ENCODE measurements at regions not wholly inside any gene's neighbourhood (a gene's known extent, or its start where the extent isn't known, plus 50 kb on each side); places are given as distances from the start of the nearest gene placed in this dataset.
A peak's percentile ranks its signal among the peaks of the same experiment; 100 is the strongest.
"Not testable (repeated sequence)": the region's sequence is repeated elsewhere in the genome, so short reads cannot be mapped to it uniquely, and the experiment has no call there.

DNA sequence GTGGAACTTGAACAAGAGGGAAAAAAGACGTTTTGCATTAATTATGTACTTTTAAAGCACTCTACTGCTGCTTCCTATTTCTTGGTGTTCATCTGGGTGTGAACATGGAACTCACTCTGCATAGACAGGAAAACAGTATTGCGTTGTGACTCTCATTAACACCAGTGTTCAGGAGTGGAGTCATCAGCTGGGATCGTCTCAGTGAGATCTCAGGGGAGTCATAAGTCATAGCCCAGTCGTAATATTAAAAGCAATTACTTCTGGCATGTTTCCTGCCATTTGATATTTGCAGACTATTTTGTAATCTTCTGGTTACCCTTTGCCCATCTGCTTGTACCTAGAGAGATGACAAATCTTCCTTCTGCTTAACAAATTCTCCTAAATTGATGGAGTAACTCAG lies 462.0 kb upstream of the ATP11B start:
- Histone ChIP-seq H3K9ac (ENCODE audit: low read length) (no peak overlapping the region), H2AFZ (ENCODE audit: low read depth, low read length) (no peak overlapping the region), H3K4me1 (ENCODE audit: insufficient read depth, low read length) (peaks cover 15% of the 10 kb centered on the region), H3K36me3 (ENCODE audit: insufficient read depth, low read length) (no peaks in the 10 kb centered on the region), H3K9me3 (ENCODE audit: insufficient read depth, low read depth, low read length) (peaks cover 3% of the 10 kb centered on the region), H3K4me2 (ENCODE audit: low read length) (no peak overlapping the region), H4K20me1 (ENCODE audit: insufficient read depth, low read length) (no peaks in the 10 kb centered on the region), H3K27ac (ENCODE audit: low read depth, low read length) (no peak overlapping the region), H3K4me3 (ENCODE audit: insufficient read depth, low read depth, low read length) (no peak overlapping the region), H3K79me2 (ENCODE audit: insufficient read depth, low read length) (no peaks in the 10 kb centered on the region), H3K27me3 (ENCODE audit: insufficient read depth, low read length) (no peaks in the 10 kb centered on the region)
- FAIRE-seq (no peak), DNase-seq (ENCODE audit: low read depth) (no peak)
- TF ChIP-seq EZH2 (IDR thresholded peaks at IDR 0.05; ENCODE audit: insufficient read depth, low read length) = no peak
- no peak for TF ChIP-seq CTCF (IDR thresholded peaks at IDR 0.05; ENCODE audit: insufficient read depth, low read depth, low read length)
- no peaks in the 10 kb centered on the region for H3K36me3 Mint-ChIP-seq (ENCODE audit: low read depth, unreplicated experiment)
- no peaks in the 10 kb centered on the region for H3K27me3 Mint-ChIP-seq (ENCODE audit: low read depth, unreplicated experiment)
- H3K27ac Mint-ChIP-seq (ENCODE audit: unreplicated experiment) = no peak overlapping the region
- no peak overlapping the region for H3K4me3 Mint-ChIP-seq (ENCODE audit: unreplicated experiment)
- H3K4me1 Mint-ChIP-seq (ENCODE audit: low read depth, unreplicated experiment) = peaks cover 7% of the 10 kb centered on the region
- H3K9me3 Mint-ChIP-seq (ENCODE audit: unreplicated experiment) = no peaks in the 10 kb centered on the region

- H3K27ac ChIP-seq (ENCODE audit: low read depth, low read length) = no peak overlapping the region
- H3K4me3 ChIP-seq (ENCODE audit: insufficient read depth, low read depth, low read length) = no peak overlapping the region
- Mint-ChIP-seq H3K27ac (ENCODE audit: unreplicated experiment) (no peak overlapping the region), H3K4me3 (ENCODE audit: unreplicated experiment) (no peak overlapping the region), H3K4me1 (ENCODE audit: low read depth, unreplicated experiment) (no peaks in the 10 kb centered on the region), H3K27me3 (ENCODE audit: low read depth, unreplicated experiment) (no peaks in the 10 kb centered on the region), H3K36me3 (ENCODE audit: low read depth, unreplicated experiment) (no peaks in the 10 kb centered on the region), H3K9me3 (ENCODE audit: unreplicated experiment) (no peaks in the 10 kb centered on the region)
- no peak for FAIRE-seq
- H2AFZ ChIP-seq (ENCODE audit: low read depth, low read length) = no peak overlapping the region
- TF ChIP-seq EZH2 (IDR thresholded peaks at IDR 0.05; ENCODE audit: insufficient read depth, low read length) (no peak), CTCF (IDR thresholded peaks at IDR 0.05; ENCODE audit: insufficient read depth, low read depth, low read length) (no peak)
- H3K9me3 ChIP-seq (ENCODE audit: insufficient read depth, low read depth, low read length) = no peaks in the 10 kb centered on the region
- H3K27me3 ChIP-seq (ENCODE audit: insufficient read depth, low read length) = no peaks in the 10 kb centered on the region
- H3K4me1 ChIP-seq (ENCODE audit: insufficient read depth, low read length) = no peaks in the 10 kb centered on the region
- DNase-seq (ENCODE audit: low read depth) = no peak
- H3K79me2 ChIP-seq (ENCODE audit: insufficient read depth, low read length) = no peaks in the 10 kb centered on the region
- no peak overlapping the region for H3K4me2 ChIP-seq (ENCODE audit: low read length)
- no peaks in the 10 kb centered on the region for H4K20me1 ChIP-seq (ENCODE audit: insufficient read depth, low read length)
- no peaks in the 10 kb centered on the region for H3K36me3 ChIP-seq (ENCODE audit: insufficient read depth, low read length)
- H3K9ac ChIP-seq (ENCODE audit: low read length) = no peak overlapping the region
Observed at GRCh38 chr3:182342252-182342651, 451.1 kb upstream of the ATP11B start.

DNA sequence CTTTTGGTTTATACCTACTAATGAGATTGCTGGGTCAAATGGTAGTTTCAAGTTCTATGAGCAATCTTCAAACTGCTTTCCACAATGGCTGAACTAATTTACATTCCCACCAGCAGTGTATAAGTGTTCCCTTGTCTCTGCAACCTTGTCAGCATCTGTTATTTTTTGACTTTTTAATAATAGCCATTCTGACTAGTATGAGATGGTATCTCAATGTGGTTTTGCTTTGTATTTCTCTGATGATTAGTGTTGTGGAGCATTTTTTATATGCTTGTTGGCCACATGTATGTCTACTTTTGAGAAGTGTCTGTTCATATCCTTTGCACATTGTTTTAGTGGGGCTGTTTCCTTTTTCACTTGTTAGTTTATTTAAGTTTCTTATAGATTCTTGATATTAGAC lies 449.3 kb upstream of the ATP11B start:
- H3K4me2 ChIP-seq (ENCODE audit: low read length); H3K9me3 Mint-ChIP-seq (ENCODE audit: unreplicated experiment); H3K27ac ChIP-seq (ENCODE audit: low read depth, low read length); H3K36me3 ChIP-seq (ENCODE audit: insufficient read depth, low read length); H3K36me3 Mint-ChIP-seq (ENCODE audit: low read depth, unreplicated experiment); H3K9me3 ChIP-seq (ENCODE audit: insufficient read depth, low read depth, low read length); H3K9ac ChIP-seq (ENCODE audit: low read length); H3K4me1 Mint-ChIP-seq (ENCODE audit: low read depth, unreplicated experiment); H2AFZ ChIP-seq (ENCODE audit: low read depth, low read length); H3K27me3 Mint-ChIP-seq (ENCODE audit: low read depth, unreplicated experiment); H4K20me1 ChIP-seq (ENCODE audit: insufficient read depth, low read length); FAIRE-seq; H3K27ac Mint-ChIP-seq (ENCODE audit: unreplicated experiment); H3K4me3 ChIP-seq (ENCODE audit: insufficient read depth, low read depth, low read length); H3K4me1 ChIP-seq (ENCODE audit: insufficient read depth, low read length); H3K79me2 ChIP-seq (ENCODE audit: insufficient read depth, low read length); H3K27me3 ChIP-seq (ENCODE audit: insufficient read depth, low read length); H3K4me3 Mint-ChIP-seq (ENCODE audit: unreplicated experiment): not testable (repeated sequence)
- DNase-seq (ENCODE audit: low read depth) = peak; percentile 47

All from astrocyte (in vitro differentiated cells and primary cell).